ENCODE measurements at regions not wholly inside any gene's neighbourhood (a gene's known extent, or its start where the extent isn't known, plus 50 kb on each side); places are given as distances from the start of the nearest gene placed in this dataset.

- Histone ChIP-seq H3K4me1 (ENCODE audit: control insufficient read depth, low read length) (no peaks in the 10 kb centered on the region), H3F3A (ENCODE audit: control insufficient read depth, insufficient read depth) (no peaks in the 10 kb centered on the region), H3K9me2 (replicated peaks; ENCODE audit: control insufficient read depth, low read length) (no peaks in the 10 kb centered on the region), H4K20me1 (ENCODE audit: control insufficient read depth, insufficient read depth, low read depth, low read length) (no peaks in the 10 kb centered on the region), H3K27me3 (ENCODE audit: control insufficient read depth, low read length) (no peaks in the 10 kb centered on the region), H3K4me2 (ENCODE audit: low read length) (no peak overlapping the region), H3K36me3 (ENCODE audit: control insufficient read depth, low read length) (no peaks in the 10 kb centered on the region), H3K27ac (ENCODE audit: low read depth, low read length) (no peak overlapping the region), H3K9me3 (ENCODE audit: control insufficient read depth, insufficient read depth, low read length) (no peaks in the 10 kb centered on the region), H3K4me3 (ENCODE audit: low read length) (no peak overlapping the region), H3K79me2 (ENCODE audit: control insufficient read depth, low read length) (no peaks in the 10 kb centered on the region)
- TF ChIP-seq CTCF (IDR thresholded peaks at IDR 0.05; ENCODE audit: low read depth, low read length, poor library complexity, severe bottlenecking), result no peak
- TF ChIP-seq EZH2phosphoT487 (IDR thresholded peaks at IDR 0.05; ENCODE audit: borderline replicate concordance, low read length), result no peak
These were observed 1524.3 kb downstream of the BRD1 start for GRCh38 chr22:48303369-48303725.

- Histone ChIP-seq H3K4me1 (ENCODE audit: control insufficient read depth, low read length) (no peaks in the 10 kb centered on the region), H3K4me3 (ENCODE audit: low read length) (no peak overlapping the region), H4K20me1 (ENCODE audit: control insufficient read depth, insufficient read depth, low read depth, low read length) (no peaks in the 10 kb centered on the region), H3K4me2 (ENCODE audit: low read length) (no peak overlapping the region), H3F3A (ENCODE audit: control insufficient read depth, insufficient read depth) (no peaks in the 10 kb centered on the region), H3K36me3 (ENCODE audit: control insufficient read depth, low read length) (no peaks in the 10 kb centered on the region), H3K79me2 (ENCODE audit: control insufficient read depth, low read length) (no peaks in the 10 kb centered on the region), H3K27ac (ENCODE audit: low read depth, low read length) (no peak overlapping the region), H3K9me3 (ENCODE audit: control insufficient read depth, insufficient read depth, low read length) (no peaks in the 10 kb centered on the region), H3K9me2 (replicated peaks; ENCODE audit: control insufficient read depth, low read length) (no peaks in the 10 kb centered on the region), H3K27me3 (ENCODE audit: control insufficient read depth, low read length) (no peaks in the 10 kb centered on the region)
- TF ChIP-seq EZH2phosphoT487 (IDR thresholded peaks at IDR 0.05; ENCODE audit: borderline replicate concordance, low read length), result no peak
- TF ChIP-seq CTCF (IDR thresholded peaks at IDR 0.05; ENCODE audit: low read depth, low read length, poor library complexity, severe bottlenecking), result no peak
These were observed 1524.9 kb downstream of the BRD1 start for GRCh38 chr22:48302657-48303368.

GRCh38 chr22:48301908-48302307 lies 1525.8 kb downstream of the BRD1 start:
- no peaks in the 10 kb centered on the region for H4K20me1 ChIP-seq (ENCODE audit: control insufficient read depth, insufficient read depth, low read depth, low read length)
- H3K4me3 ChIP-seq (ENCODE audit: low read length), result no peak overlapping the region
- no peaks in the 10 kb centered on the region for H3K9me3 ChIP-seq (ENCODE audit: control insufficient read depth, insufficient read depth, low read length)
- H3K9me2 ChIP-seq (replicated peaks; ENCODE audit: control insufficient read depth, low read length), result no peaks in the 10 kb centered on the region
- no peaks in the 10 kb centered on the region for H3K27me3 ChIP-seq (ENCODE audit: control insufficient read depth, low read length)
- no peak overlapping the region for H3K4me2 ChIP-seq (ENCODE audit: low read length)
- H3K79me2 ChIP-seq (ENCODE audit: control insufficient read depth, low read length), result no peaks in the 10 kb centered on the region
- TF ChIP-seq EZH2phosphoT487 (IDR thresholded peaks at IDR 0.05; ENCODE audit: borderline replicate concordance, low read length) (no peak), CTCF (IDR thresholded peaks at IDR 0.05; ENCODE audit: low read depth, low read length, poor library complexity, severe bottlenecking) (no peak)
- H3K4me1 ChIP-seq (ENCODE audit: control insufficient read depth, low read length), result no peaks in the 10 kb centered on the region
- H3F3A ChIP-seq (ENCODE audit: control insufficient read depth, insufficient read depth), result no peaks in the 10 kb centered on the region
- no peaks in the 10 kb centered on the region for H3K36me3 ChIP-seq (ENCODE audit: control insufficient read depth, low read length)
- no peak overlapping the region for H3K27ac ChIP-seq (ENCODE audit: low read depth, low read length)
